ENCODE measurements at regions not wholly inside any gene's neighbourhood (a gene's known extent, or its start where the extent isn't known, plus 50 kb on each side); places are given as distances from the start of the nearest gene placed in this dataset.

- no peaks in the 10 kb centered on the region for H3K9me3 ChIP-seq
- H3K36me3 ChIP-seq (replicated peaks) = no peaks in the 10 kb centered on the region
- no peak for DNase-seq (ENCODE audit: low spot score in 2 of 2)
- no peaks in the 10 kb centered on the region for H3K27me3 ChIP-seq (ENCODE audit: low read depth)
- in situ Hi-C loops (cut with MboI; ENCODE audit: low sequenced_read_pairs) = no loop called here
- no peaks in the 10 kb centered on the region; the same call in 1 of the 2 replicates for H3K4me1 ChIP-seq
- H3K4me3 ChIP-seq = no peak overlapping the region
These were observed 636.0 kb upstream of the NDST4 start for GRCh38 chr4:115749404-115749803.

GRCh38 chr4:115740806-115741205 is 627.4 kb upstream of the NDST4 start:
- H3K27me3 ChIP-seq (ENCODE audit: low read depth) = no peaks in the 10 kb centered on the region
- DNase-seq (ENCODE audit: low spot score in 2 of 2) = no peak
- in situ Hi-C loops (cut with MboI; ENCODE audit: low sequenced_read_pairs) = no loop called here
- H3K36me3 ChIP-seq (replicated peaks) = no peaks in the 10 kb centered on the region
- H3K9me3 ChIP-seq = no peaks in the 10 kb centered on the region
- no peak overlapping the region for H3K4me3 ChIP-seq
- no peaks in the 10 kb centered on the region for H3K4me1 ChIP-seq

GRCh38 chr4:115729739-115730266 is 616.4 kb upstream of the NDST4 start:
- no peaks in the 10 kb centered on the region for H3K9me3 ChIP-seq
- no peak overlapping the region for H3K4me3 ChIP-seq
- no peaks in the 10 kb centered on the region; the same call in none of the 2 replicates for H3K27me3 ChIP-seq (ENCODE audit: low read depth)
- no peaks in the 10 kb centered on the region for H3K4me1 ChIP-seq
- H3K36me3 ChIP-seq (replicated peaks) = no peaks in the 10 kb centered on the region
- in situ Hi-C loops (cut with MboI; ENCODE audit: low sequenced_read_pairs) = no loop called here
- no peak for DNase-seq (ENCODE audit: low spot score in 2 of 2)

- H3K4me1 ChIP-seq = peaks cover 7% of the 10 kb centered on the region; the same call in 1 of the 2 replicates
- H3K27me3 ChIP-seq (ENCODE audit: low read depth) = peaks cover 9% of the 10 kb centered on the region
- H3K4me3 ChIP-seq = no peak overlapping the region
- H3K36me3 ChIP-seq (replicated peaks) = no peaks in the 10 kb centered on the region
- no peaks in the 10 kb centered on the region for H3K9me3 ChIP-seq
- in situ Hi-C loops (cut with MboI; ENCODE audit: low sequenced_read_pairs) = no loop called here
- DNase-seq (ENCODE audit: low spot score in 2 of 2) = peak; percentile 72 to 90
These were observed 610.2 kb upstream of the NDST4 start for GRCh38 chr4:115723621-115724020.

GRCh38 chr4:115720611-115721010 is 607.2 kb upstream of the NDST4 start:
- in situ Hi-C loops (cut with MboI; ENCODE audit: low sequenced_read_pairs) = no loop called here
- Histone ChIP-seq H3K4me1 (peaks cover 7% of the 10 kb centered on the region; the same call in 1 of the 2 replicates), H3K4me3 (no peak overlapping the region), H3K36me3 (replicated peaks) (no peaks in the 10 kb centered on the region), H3K9me3 (no peaks in the 10 kb centered on the region), H3K27me3 (ENCODE audit: low read depth) (peaks cover 9% of the 10 kb centered on the region)
- DNase-seq (ENCODE audit: low spot score in 2 of 2) = no peak

GRCh38 chr4:115711575-115711974 is 598.2 kb upstream of the NDST4 start:
- no peaks in the 10 kb centered on the region for H3K36me3 ChIP-seq (replicated peaks)
- no peaks in the 10 kb centered on the region for H3K4me1 ChIP-seq
- in situ Hi-C loops (cut with MboI; ENCODE audit: low sequenced_read_pairs) = no loop called here
- H3K27me3 ChIP-seq (ENCODE audit: low read depth) = no peaks in the 10 kb centered on the region; the same call in 1 of the 2 replicates
- no peaks in the 10 kb centered on the region for H3K9me3 ChIP-seq
- DNase-seq (ENCODE audit: low spot score in 2 of 2) = no peak
- no peak overlapping the region for H3K4me3 ChIP-seq

GRCh38 chr4:115688961-115689360 is 575.5 kb upstream of the NDST4 start:
- H3K36me3 ChIP-seq (replicated peaks) = no peaks in the 10 kb centered on the region
- in situ Hi-C loops (cut with MboI; ENCODE audit: low sequenced_read_pairs) = no loop called here
- H3K4me3 ChIP-seq = no peak overlapping the region
- no peak for DNase-seq (ENCODE audit: low spot score in 2 of 2)
- no peaks in the 10 kb centered on the region for H3K27me3 ChIP-seq (ENCODE audit: low read depth)
- no peaks in the 10 kb centered on the region for H3K9me3 ChIP-seq
- no peaks in the 10 kb centered on the region; the same call in 1 of the 2 replicates for H3K4me1 ChIP-seq

GRCh38 chr4:115687052-115687755 is 573.8 kb upstream of the NDST4 start:
- in situ Hi-C loops (cut with MboI; ENCODE audit: low sequenced_read_pairs) = no loop called here
- no peaks in the 10 kb centered on the region for H3K27me3 ChIP-seq (ENCODE audit: low read depth)
- no peaks in the 10 kb centered on the region; the same call in 1 of the 2 replicates for H3K4me1 ChIP-seq
- no peak for DNase-seq (ENCODE audit: low spot score in 2 of 2)
- no peak overlapping the region for H3K4me3 ChIP-seq
- H3K9me3 ChIP-seq = no peaks in the 10 kb centered on the region
- no peaks in the 10 kb centered on the region for H3K36me3 ChIP-seq (replicated peaks)

- Histone ChIP-seq H3K4me3 (no peak overlapping the region), H3K4me1 (peaks cover 5% of the 10 kb centered on the region; the same call in 1 of the 2 replicates), H3K27me3 (ENCODE audit: low read depth) (no peaks in the 10 kb centered on the region), H3K9me3 (no peaks in the 10 kb centered on the region), H3K36me3 (replicated peaks) (no peaks in the 10 kb centered on the region)
- in situ Hi-C loops (cut with MboI; ENCODE audit: low sequenced_read_pairs) = no loop called here
- no peak for DNase-seq (ENCODE audit: low spot score in 2 of 2)
These were observed 565.1 kb upstream of the NDST4 start for GRCh38 chr4:115678425-115678941.

GRCh38 chr4:115675719-115676118 is 562.3 kb upstream of the NDST4 start:
- Histone ChIP-seq H3K9me3 (no peaks in the 10 kb centered on the region), H3K27me3 (ENCODE audit: low read depth) (no peaks in the 10 kb centered on the region), H3K4me1 (peaks cover 19% of the 10 kb centered on the region), H3K4me3 (no peak overlapping the region), H3K36me3 (replicated peaks) (no peaks in the 10 kb centered on the region)
- DNase-seq (ENCODE audit: low spot score in 2 of 2) = peak; percentile 28 to 63
- in situ Hi-C loops (cut with MboI; ENCODE audit: low sequenced_read_pairs) = no loop called here

GRCh38 chr4:115674485-115674884 is 561.1 kb upstream of the NDST4 start:
- H3K27me3 ChIP-seq (ENCODE audit: low read depth) = no peaks in the 10 kb centered on the region
- H3K9me3 ChIP-seq = no peaks in the 10 kb centered on the region
- no peak for DNase-seq (ENCODE audit: low spot score in 2 of 2)
- in situ Hi-C loops (cut with MboI; ENCODE audit: low sequenced_read_pairs) = no loop called here
- no peak overlapping the region for H3K4me3 ChIP-seq
- H3K36me3 ChIP-seq (replicated peaks) = no peaks in the 10 kb centered on the region
- peaks cover 29% of the 10 kb centered on the region for H3K4me1 ChIP-seq

GRCh38 chr4:115671581-115671980 is 558.2 kb upstream of the NDST4 start:
- Histone ChIP-seq H3K9me3 (no peaks in the 10 kb centered on the region), H3K36me3 (replicated peaks) (no peaks in the 10 kb centered on the region), H3K4me1 (peaks cover 31% of the 10 kb centered on the region), H3K4me3 (no peak overlapping the region), H3K27me3 (ENCODE audit: low read depth) (no peaks in the 10 kb centered on the region)
- in situ Hi-C loops (cut with MboI; ENCODE audit: low sequenced_read_pairs) = no loop called here
- DNase-seq (ENCODE audit: low spot score in 2 of 2) = peak in 1 of 2 experiments; percentile 29

GRCh38 chr4:115670930-115671329 is 557.5 kb upstream of the NDST4 start:
- no peak overlapping the region for H3K4me3 ChIP-seq
- DNase-seq (ENCODE audit: low spot score in 2 of 2) = peak in 1 of 2 experiments; percentile 65
- in situ Hi-C loops (cut with MboI; ENCODE audit: low sequenced_read_pairs) = no loop called here
- peaks cover 31% of the 10 kb centered on the region for H3K4me1 ChIP-seq
- H3K27me3 ChIP-seq (ENCODE audit: low read depth) = no peaks in the 10 kb centered on the region
- no peaks in the 10 kb centered on the region for H3K36me3 ChIP-seq (replicated peaks)
- no peaks in the 10 kb centered on the region for H3K9me3 ChIP-seq

GRCh38 chr4:115668396-115668795 is 555.0 kb upstream of the NDST4 start:
- Histone ChIP-seq H3K4me1 (peaks cover 38% of the 10 kb centered on the region), H3K36me3 (replicated peaks) (no peaks in the 10 kb centered on the region), H3K27me3 (ENCODE audit: low read depth) (no peaks in the 10 kb centered on the region), H3K9me3 (no peaks in the 10 kb centered on the region), H3K4me3 (no peak overlapping the region)
- no peak for DNase-seq (ENCODE audit: low spot score in 2 of 2)
- in situ Hi-C loops (cut with MboI; ENCODE audit: low sequenced_read_pairs) = no loop called here
